GM19455 (cell line): ENCODE measurements at regions not wholly inside any gene's neighbourhood (a gene's known extent, or its start where the extent isn't known, plus 50 kb on each side); places are given as distances from the start of the nearest gene placed in this dataset.

Experiments
- ATAC-seq: cut with Tn5 transposase; IDR thresholded peaks from one replicate; pipeline ENCODE4 v1.9.1; 2021; ENCODE audit not compliant: unreplicated experiment

DNA sequence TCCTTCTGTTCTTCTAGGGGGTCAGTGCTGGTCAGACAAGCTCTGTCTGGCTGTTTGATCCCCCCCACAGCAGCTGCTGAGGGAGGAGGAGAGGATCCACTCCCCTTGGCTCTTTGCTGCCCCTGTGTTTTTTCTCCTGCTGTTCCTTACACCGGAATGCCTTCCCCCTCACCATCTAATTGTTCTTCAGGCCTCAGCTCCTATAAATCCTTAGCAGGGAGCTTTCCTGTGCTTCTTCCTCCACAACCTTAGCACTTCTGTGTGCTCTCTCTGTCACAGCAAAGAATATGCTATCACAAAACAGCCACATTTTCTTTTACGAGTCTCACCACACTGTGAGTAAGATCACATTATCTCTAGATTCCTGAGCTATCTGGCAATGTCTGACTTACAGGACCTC, 196.6 kb downstream of the OTOR start:
- ATAC-seq = no peak

DNA sequence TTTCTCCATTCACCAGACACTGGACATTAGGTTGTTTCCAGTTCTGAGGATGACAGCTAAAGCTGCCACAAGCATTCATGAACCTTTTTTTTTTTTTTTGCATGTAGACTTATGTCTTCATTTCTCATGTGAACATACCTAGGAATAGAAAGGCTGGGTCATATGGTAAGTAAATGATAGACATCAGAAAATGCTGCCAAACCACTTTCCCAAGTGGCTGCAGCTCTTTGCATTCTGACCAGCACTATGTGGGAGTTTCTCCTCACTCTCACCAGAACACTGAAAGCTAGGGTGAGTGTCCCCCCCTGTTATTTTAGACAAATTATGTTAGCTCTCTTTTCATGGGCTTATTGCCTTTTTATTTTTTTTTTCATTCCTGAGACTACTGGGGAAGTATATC, 197.5 kb downstream of the OTOR start:
- ATAC-seq = no peak

DNA sequence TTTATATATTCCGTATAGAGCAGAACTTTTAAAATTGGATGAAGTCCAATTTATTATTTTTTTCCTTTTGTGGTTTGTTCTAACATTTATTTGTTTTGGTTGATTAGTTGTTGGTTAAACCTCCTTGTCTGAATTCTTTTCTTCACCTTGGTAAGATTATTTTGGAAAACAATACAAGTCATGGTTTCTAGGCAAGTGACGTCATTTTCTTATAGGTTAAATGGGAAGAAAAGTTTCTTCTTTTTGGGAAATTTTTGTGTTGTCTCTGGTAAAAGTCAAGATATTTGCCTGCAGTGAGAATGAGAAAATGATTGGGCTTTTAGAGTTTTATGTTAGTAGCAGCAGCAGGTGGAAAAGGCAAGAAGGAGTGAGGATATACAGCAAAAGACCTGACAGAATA, 197.9 kb downstream of the OTOR start:
- no peak for ATAC-seq

DNA sequence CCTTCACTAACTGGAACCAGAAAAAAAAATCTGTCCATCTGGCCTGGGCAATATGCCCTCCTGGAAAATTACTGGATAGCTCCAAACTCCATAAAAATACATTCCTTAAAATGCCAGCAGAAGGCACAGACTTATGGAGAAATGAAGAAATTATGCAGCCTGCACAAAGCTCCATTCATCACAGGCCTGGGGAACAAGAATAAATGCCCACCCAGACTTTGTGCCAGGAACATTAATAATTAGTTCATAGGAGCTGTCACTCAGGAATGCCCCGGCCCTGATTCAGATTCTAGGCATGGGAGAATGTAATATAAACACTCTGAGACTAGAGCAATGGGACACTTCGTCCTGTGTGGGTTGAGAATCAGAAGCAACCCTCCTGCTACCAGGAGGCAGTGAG, 199.3 kb downstream of the OTOR start:
- ATAC-seq = no peak

DNA sequence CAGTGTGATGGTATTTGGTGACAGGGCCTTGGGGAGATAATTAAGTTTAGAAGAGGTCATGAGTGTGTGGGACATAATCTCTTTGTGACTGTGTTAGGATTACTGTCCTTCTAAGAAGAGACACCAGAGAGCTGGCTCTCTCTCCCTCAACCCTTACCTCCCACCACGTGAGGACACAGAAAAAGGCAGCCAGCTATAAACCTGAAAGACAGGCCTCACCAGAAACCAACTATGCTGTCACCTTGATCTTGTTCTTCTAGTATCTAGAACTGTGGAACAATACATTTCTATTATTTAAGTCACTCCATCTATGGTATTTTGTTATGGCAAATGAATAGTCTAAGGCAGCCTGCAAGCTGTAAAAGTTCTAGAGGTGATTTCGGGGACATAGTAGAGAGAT, 203.7 kb downstream of the OTOR start:
- ATAC-seq = no peak

DNA sequence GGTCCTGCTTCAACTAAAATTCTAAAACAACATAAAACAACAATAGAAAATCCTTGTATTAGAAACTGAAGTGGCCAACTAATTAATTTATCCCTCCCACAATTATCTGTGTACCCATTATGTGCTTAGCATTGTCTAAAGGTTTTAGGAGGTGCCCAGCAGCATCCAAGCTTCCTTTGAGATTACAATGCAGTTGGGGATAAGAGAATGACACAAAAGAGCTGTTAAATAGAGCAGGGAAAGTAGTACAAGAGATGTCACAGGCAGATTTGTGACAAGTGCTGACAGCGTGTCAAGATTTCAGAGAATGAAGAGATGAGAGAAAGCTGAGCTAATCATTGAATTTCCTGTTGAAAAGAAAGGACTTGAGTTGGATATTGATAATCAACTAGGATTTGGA, 204.8 kb downstream of the OTOR start:
- no peak for ATAC-seq

DNA sequence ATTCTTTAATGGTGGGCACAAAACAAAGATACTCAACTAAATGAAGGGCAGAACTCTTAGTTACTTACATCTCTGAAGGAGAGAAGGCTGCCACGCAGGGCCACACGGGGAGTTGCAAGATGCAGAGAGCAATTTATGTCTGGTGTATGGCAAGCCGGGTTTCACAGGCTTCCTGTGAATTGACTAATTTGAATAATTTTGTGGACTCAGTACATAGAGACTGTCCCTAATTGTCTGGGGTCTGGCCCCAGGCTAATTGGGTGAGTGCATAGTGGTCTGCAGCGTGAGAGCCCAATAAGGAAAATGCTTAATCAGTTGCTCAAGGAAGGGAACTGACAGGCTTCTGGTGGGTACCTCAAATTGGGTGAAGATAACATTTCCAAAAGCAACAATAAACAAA, 205.7 kb downstream of the OTOR start:
- no peak for ATAC-seq

DNA sequence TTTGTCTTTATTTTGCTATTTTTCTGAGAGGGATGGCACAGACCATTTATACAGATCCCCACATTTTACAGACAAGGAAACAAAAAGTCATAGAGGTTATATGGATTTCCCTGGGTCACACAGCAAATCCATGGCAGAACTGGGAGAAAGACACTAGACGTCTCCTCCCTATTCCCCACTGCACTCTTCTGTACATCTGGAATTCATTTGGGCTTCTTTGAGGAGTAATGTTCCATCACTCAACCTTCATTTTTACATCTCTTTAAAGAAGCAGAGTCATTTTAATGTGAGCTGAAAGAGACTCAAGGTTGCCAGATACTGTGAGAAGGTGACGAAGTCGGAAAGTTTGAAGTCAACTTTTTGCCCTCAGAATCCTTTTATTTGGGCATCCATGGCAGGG, 207.3 kb downstream of the OTOR start:
- ATAC-seq = no peak

DNA sequence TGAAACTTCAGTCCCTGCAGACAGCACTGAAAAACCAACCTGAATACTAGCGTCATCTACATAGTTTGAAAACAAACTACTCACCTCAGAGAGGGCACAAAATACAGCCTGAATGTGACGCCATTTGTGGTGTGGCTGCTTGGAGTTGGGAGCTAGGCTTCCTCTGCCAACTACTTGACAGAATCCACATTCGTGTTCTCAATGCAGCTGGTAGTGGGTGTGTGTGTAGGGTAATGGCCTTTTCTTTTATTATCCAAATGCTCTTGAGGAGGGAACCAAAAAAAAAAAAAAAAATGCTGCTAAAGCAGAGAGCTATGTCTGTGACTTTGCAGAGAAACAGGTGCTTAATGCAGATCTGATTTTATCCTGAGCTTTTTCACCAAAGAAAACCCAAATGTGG, 207.8 kb downstream of the OTOR start:
- no peak for ATAC-seq

DNA sequence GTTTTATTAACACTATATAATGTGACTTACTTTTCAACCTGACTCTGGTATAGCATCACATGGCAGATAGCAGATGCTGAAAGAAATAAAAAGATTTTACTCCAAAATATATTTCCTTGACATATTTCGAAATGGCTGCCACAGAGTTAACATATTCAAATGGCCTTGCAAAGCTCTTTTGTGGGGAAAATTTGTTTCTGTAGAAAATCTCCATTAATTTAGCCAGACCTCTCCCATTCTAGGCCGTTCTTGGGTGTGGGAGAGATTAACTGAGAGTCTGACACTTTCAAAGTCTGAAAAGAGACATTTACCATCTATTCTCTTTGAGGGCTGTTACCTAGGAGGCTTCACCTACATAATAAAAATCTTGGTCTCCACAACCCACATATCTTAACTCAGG, 217.2 kb downstream of the OTOR start:
- no peak for ATAC-seq

DNA sequence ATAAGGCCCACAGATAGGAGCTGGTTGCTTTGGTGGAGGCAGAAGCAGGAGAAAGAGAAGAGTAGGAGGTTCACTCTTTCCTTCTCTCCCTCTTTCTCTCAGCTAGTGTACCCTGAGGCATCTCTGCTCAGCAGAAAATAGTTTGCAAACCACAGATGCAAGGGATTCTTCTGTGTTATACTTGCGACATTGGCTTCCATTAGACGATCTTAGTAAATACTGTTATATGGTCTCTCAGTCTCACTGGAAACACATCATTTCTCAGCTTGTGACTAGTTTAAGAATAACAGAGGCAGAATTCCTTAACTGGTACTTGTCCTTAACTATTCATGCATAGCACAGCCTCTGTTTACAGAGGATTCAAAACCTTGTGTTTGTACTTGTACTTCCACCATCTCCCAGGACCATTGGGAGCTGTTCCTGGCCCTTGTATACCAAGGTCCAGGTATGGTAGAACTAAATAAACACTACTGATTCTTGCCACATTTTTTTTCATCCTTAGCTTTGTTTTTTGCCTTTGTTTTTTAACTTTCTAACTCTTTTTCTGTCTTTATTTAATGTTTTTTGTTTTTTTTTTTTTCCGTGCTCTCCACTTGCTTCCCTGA, 218.2 kb downstream of the OTOR start:
- ATAC-seq = no peak

DNA sequence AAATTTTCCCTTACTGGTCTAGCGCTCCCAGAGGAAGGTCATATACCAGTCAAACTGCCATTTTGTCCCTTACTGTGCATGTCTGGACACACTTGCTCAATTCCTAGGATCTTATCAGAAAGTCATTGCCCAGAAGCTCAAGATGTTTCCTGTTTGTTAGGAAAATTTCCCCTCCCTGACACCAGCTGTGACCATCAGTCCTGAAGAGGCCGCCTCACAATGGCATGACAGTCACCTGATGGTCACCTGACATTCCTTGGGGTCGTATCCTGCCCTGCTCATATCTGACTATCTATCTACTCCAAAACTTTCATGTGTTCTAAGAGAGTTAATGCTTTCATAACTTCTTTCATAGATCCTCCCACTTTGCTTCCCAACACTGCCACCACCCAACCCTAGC, 219.9 kb downstream of the OTOR start:
- no peak for ATAC-seq

DNA sequence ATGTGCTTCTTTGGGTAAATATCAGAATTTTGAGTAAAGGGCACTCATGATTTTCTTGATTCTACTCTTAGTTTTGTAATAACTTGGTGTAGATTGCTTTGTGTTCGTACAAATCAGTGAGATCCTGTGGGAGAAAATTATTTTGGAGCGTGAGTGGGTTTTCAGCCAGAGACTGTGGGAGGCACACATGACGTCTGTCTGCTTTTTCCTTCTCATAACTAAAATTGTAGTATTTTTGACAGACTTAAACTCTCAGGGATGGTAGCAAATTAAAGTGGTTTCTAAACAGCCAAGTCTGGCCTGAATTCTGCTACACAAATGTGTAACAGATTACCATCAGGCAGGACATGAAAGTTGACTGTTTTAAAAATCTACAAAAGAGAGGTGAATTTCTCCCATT, 222.6 kb downstream of the OTOR start:
- no peak for ATAC-seq

DNA sequence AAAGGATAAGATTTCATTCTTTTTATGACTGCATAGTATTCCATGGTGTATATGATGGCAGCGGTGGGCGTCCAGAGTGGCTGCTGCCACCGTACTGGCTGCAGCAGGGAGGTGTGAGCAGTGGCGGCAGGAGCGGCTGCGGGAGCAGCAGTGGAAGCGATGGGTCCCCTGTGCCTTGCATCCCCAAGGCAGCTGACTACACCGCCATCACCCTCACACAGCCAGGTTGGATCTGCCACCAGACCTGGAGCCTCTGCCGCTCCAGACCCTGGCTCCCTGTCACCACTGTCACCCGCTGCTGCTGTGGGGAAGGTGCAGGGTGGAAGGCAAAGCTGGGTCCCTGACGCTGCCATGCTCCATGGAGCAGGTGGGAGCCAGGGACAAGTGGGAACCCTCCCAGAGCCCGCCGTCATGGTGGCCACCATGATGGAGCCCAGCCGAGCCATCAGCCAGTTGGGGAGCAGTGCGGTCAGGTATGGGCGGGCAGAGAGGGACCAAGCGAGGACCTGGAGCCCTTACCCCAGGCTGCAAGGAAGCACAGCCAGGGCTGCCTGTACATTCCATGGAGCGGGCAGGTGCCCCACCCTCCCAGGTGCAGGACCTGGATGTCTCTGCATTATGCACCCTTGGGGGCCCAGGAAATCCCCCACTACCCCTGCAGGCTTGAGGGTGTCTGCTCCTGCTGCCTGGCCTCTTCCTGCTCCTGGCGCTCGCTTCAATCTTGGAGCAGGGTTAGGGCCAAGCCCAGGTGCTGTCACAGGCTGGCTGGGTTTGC, 226.1 kb downstream of the OTOR start:
- ATAC-seq = no peak

DNA sequence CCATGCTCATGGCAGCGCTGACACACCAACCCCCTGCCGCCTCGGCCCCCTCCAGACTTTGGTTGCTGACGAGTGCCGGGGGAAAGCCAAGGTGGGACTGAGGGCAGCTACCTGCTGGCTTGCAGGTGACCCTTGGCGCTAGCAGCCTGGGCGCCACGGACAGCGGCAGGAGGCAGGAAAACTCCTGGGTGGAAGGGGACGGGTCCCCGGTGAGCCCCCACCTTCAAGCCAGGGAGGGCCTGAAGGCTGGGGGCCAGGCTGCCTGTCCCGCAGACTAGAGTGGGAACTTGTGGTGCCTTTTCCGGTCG, 226.7 kb downstream of the OTOR start:
- ATAC-seq = no peak

DNA sequence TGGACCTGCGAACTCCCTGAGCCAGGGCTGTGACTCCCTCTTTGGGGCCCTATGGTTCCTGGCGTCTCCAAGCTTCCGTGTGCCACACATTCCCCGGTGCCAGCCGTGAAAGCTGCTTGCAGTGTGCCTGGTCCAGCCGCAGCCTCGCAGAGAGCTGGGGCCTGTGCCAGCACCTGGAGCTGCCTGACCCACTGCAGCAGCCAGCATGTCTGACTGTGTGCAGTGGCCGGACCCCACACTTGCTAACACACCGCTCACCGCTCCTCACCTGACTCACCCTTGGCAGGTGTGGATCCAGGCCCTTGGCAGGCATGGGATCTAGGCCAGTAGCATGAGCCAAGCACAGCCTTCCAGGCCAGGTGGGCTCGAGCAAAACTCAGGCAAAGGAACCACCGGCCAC, 227.5 kb downstream of the OTOR start:
- ATAC-seq = no peak

DNA sequence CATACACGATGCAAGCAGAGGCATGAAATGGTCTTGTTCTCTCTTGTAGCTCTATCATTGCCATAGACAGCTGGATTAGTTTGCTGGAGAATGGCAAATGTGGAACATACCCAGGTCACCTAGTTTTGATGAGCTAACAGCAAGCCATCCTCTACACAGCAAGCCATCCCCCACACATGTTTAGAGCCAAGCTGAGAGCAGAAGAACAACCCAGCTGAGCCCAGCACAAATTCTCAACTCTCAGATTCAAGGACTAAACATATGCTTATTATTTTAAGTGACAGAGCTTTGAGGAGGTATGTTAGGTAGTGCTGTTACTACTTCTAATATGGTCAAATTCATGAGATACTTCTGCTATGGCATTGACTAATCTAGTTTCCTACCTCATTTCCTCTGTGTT, 230.3 kb downstream of the OTOR start:
- ATAC-seq = no peak

DNA sequence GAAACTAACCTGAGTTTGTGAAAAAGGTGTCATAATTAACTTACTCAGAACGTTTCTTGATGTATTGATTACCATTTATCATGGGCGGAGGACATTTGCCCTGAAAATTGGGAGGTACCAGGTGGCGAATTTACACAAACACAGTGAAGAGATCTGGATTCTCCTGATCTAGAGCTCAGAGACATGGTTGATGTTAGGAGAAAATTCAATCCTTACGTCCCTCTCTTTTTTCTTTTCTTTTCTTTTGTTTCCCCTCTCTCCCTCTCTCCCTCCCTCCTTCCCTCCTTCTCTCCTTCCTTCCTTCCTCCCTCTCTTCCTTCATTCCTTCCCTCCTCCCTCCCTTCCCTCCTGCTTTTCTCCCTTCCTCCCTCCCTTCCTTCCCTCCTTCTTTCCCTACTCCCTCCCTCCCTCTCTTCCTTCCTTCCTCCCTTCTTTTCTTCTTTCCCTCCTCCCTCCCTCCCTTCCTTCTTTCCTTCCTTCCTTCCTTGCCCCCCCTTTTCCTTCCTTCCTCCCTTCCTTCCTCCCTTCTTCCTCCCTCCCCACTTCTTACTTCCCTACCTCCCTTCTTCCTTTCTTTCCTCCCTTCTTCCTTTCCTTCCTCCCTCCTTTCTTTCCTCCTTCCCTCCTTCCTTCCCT, 234.1 kb downstream of the OTOR start:
- ATAC-seq = no peak

DNA sequence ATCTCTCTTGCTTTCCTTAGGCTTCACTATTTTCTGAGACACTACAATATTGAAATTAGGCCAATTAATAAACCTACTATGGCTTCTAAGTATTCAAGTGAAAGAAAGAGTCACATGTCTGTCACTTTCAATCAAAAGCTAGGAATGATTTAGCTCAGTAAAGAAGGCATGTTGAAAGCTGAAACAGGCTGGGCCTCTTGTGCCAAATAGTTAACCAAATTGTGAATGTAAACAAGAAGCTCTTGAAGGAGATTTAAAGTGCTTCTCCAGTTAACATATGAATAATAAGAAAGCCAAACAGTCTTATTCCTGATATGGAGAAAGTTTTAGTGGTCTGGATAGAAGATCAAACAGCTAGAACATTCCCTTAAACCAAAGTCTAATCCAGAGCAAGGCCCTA, 236.3 kb downstream of the OTOR start:
- no peak for ATAC-seq

DNA sequence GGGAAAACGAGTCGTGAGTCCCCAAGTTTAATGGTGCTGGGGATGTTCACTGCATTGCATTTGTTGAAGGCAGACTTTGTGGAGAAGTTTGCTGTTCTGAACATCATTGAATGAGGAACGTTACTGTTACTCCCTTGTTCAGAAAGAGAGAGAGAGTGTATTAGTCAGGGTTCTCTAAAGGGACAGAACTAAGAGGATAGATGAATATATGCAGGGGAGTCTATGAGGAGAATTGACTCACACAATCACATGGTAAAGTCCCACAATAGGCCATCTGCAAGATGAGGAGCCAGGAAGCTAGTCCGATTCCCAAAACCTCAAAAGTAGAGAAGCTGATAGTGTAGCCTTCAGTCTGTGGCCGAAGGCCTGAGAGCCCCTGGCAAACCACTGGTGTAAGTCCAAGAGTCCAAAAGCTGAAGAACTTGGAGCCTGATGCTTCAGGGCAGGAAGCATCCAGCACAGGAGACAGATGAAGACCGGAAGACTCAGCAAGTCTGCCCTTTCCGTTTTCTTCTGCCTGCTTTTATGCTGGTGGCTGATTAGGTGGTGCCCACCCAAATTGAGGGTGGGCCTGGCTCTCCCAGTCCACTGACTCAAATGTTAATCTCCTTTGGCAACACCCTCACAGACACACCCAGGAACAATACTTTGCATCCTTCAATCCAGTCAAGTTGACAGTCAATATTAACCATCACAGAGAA, 223.5 kb upstream of the PCSK2 start:
- ATAC-seq = no peak

DNA sequence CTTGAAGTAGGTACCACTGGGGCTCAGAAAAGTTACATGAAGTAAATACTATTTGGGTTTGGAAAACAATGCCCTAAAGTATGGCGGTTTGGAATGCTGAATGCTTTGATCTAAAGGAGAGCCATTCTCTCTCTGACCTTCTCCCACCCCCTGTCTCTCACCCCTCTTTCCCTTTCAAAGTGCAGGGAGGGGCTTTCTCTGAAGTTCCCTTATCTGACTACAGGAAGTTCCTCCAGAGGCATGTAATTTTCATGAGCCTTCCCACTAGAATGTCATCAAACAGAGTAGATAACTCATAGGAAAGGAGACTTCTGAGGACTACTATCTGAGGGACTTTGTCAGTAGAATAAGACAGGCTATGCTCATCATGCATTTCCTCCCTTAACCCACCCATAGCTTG, 216.7 kb upstream of the PCSK2 start:
- ATAC-seq = no peak

DNA sequence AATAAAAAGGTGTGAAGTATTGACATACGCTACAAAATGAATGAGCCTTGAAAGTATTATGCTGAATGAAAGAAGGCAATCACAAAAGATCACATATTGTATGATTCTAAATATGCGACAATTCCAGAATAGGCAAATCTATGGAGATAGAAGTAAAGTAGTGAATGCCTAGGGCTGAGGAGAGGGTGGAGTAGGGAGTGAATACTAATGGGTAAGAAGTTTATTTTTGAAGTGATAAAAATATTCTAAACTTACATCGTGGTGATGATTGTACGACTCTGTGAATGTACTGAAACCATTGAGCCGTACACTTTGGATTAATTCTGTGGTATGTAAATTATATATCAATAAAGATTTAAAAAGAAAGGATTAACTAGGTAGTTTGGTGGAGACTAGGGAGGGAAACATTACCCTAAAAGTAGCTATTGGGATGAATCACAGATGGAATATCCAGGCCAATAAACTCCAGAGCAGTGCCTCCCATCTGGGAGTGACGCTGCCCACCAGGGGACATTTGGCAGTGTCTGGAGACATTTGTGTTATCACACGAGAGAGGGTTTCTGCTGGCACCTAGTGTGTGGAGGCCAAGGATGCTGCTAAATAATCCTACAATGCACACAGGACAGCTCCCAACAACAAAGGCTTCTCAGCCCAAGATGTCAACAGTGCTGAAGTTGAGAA, 214.2 kb upstream of the PCSK2 start:
- no peak for ATAC-seq
